HPDE6-E6E7 (cell line): ENCODE measurements at regions not wholly inside any gene's neighbourhood (a gene's known extent, or its start where the extent isn't known, plus 50 kb on each side); places are given as distances from the start of the nearest gene placed in this dataset.
"Not testable (repeated sequence)": the region's sequence is repeated elsewhere in the genome, so short reads cannot be mapped to it uniquely, and the experiment has no call there.

Experiments
- DNase-seq: peaks from one replicate; pipeline ENCODE4 v3.0.0; 2011; ENCODE audit warnings: missing footprints; ENCODE audit errors: extremely low spot score

DNA sequence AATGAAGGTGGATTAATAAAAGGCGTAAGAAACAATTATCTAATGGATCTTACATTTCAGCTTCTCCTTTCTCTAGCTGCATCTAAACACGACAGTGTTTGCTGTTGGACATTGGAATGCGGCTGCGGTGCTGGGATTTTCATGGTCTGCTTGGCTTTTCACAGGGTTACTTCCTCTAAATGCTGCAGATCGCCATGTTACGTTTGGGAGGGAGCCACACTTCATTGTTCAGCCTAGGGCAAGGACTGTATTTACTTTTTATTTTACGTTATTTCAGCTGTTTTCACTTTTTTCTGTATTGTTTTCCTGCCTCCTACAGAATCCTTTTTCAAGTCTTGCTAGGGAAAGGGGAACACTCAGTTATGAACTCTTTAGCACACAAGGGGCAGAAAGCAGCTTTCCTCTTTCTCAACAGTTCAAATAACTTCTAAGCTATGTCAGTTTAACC, 97.9 kb upstream of the MTHFD1L start:
- DNase-seq = no peak

DNA sequence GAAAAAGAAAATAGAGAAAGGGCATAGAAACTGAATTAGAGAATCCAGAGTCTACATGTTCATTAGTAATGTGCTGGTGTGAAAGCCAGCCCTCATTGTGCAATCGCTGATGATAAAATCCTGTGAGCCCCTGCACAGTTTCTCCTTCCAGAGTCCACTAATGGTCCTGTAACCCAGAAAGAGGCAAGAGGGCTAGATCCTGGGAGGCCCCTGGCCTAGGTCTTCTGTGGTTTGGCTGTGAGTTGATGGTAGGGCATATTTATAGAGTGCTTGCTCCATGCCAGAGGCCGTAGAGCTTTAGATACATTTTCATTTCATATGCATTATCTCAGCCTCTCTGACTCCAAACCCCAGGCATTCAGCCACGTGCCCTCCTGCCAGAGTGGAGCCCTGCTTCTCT, 94.9 kb upstream of the MTHFD1L start:
- no peak for DNase-seq

- no peak for DNase-seq
Measured at GRCh38 chr6:150773969-150774368, 91.5 kb upstream of the MTHFD1L start.

- DNase-seq = no peak
Measured at GRCh38 chr6:150775415-150776203, 89.9 kb upstream of the MTHFD1L start.

- no peak for DNase-seq
Measured at GRCh38 chr6:150777736-150778135, 87.8 kb upstream of the MTHFD1L start.

GRCh38 chr6:150783813-150784212, 81.7 kb upstream of the MTHFD1L start:
- no peak for DNase-seq

DNA sequence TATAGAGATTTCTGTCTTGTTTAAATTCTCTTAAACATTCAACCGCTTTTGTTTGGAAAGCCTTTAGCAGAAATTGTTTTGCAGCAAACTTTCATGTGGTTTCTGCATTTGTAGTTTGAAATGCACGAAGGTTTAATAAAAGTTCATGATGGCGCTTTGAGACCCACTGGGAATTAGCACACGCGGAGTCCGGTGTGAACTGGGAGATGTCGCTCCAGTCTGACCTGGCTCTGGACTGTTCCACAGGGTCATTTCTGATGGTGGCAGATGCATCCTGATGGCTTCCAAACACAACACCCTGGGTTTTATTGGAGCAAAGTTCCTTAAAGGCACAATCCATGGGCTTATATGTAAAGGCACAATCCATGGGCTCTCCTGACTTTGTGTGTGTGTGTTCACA, 78.1 kb upstream of the MTHFD1L start:
- no peak for DNase-seq

DNA sequence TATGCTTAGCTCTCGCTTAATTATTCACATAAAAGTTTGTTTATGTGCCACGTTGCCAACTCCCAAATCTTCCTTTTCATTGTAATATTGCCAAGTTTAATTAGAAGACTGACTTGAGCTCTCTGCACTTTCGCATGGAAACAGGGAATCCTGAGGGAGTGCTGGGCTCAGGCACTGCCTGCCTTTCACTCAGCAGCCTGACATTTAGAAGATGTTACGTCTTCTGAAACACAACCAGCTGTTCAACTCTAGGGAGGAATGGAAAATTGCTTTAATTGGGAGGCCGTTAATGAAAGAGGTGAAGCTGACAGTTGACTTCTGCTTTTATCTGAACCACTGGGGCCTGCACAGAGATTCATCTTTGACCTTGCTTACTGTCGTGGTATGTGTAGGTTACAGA, 77.4 kb upstream of the MTHFD1L start:
- no peak for DNase-seq

DNA sequence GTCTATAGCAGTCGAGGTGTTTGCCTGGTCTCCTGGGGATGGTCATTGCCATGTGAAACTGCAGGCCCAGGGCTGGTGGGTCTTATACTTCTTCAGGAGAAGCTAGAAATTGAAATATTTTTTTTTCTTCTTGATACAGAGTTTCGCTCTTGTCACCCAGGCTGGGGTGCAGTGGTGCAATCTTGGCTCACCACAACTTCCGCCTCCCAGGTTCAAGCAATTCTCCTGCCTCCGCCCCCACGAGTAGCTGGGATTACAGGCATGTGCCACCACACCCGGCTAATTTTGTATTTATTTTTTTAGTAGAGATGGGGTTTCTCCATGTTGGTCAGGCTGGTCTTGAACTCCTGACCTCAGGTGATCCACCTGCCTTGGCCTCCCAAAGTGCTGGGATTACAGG, 75.6 kb upstream of the MTHFD1L start:
- not testable (repeated sequence) for DNase-seq

DNA sequence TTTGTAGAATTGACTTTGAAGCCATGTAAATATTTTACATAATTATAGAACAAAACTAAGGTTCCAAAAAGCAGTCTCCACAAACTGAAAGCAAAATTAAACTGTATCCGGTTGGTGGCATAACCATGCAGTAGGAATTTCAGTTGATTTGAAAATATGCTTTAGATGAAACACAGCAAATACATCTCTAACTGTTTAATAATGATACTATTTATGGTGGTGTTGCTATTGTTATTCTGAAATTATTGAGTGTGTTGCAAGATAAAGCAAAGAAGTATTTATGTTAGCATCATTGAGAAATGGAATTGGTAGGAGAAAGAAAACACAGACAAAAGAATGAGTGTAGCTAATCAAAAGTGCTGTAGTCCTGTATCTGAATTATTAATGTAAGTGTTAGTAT, 73.8 kb upstream of the MTHFD1L start:
- no peak for DNase-seq

- DNase-seq = no peak
Measured at GRCh38 chr6:150797949-150798348, 67.6 kb upstream of the MTHFD1L start.

GRCh38 chr6:150799276-150799805, 66.2 kb upstream of the MTHFD1L start:
- no peak for DNase-seq

GRCh38 chr6:150800674-150801314, 64.7 kb upstream of the MTHFD1L start:
- DNase-seq = no peak

DNA sequence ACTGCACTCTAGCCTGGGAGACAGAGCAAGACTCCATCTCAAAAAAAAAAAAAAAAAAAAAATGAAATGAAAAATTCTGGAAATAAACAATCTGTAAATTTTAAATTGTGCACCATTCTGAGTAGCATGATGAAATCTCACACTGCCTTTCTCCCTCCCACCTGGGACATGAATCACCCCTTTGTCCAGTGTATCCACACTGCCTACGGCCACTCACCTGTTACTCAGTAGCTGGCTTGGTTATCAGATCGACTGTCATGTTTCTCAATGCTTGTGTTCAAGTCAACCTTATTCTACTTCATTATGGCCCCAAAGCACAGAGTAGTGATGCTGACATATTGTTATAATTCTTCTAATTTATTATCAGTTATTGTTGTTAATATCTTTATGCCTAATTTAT, 58.7 kb upstream of the MTHFD1L start:
- peak; percentile 21 for DNase-seq

DNA sequence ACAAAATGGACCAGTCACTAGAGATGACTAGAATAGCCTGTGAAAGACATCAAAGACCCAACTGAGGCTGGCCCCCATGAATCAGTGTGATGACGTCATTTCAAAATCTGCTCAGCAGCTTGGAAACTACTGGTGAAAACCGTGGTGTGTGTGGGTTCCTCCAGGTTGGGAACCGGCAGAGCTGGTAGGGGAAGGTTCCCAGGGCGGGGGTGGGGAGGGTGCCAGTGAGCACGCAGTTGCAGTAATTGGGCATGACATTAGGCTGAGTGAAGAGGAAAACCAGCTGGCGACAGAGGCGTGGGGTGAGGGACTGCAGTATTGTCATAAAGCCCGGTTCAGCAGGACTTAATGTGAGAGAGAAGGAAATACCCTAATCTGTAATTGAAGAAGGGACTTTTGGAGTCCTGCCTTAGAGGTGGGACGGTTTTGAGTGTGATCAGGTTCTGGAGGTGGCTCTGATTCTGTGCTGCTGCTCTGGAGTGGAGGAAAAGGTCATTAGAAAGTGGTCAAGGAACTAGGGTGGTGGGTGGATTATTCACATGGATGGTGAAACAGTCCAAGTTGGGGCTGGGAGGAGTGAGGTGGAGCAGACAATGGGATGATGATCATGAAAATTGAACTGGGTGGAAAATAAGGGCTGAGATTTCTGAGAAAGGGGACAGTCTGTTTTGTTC, 52.0 kb upstream of the MTHFD1L start:
- DNase-seq = peak; percentile 53

DNA sequence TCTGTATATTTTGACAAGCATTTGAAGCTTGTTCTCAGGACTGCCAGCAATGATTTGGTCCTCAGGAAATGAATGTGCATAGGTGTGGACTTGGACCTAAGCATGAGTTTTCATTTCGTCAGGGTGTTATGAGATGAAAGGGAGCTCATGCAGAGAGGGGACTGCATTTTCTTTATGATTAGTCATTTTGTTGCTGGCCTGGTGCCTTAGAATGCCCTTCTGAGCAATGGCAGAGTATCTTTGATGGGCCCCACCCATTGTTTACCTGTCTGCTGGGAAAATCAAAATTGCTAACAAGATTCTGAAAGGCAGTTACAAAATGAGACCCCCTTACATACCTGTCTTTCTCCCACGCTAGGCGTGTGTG, 51.5 kb upstream of the MTHFD1L start:
- peak; percentile 66 for DNase-seq
